Liver (tissue), 7 donors: ENCODE measurements at regions not wholly inside any gene's neighbourhood (a gene's known extent, or its start where the extent isn't known, plus 50 kb on each side); places are given as distances from the start of the nearest gene placed in this dataset.

Experiments
- DNase-seq: peaks from one replicate; pipeline ENCODE4 v3.0.0-alpha.2; 2017; ENCODE audit warnings: low spot score
- H3K27ac ChIP-seq, 2 donors: one replicate each; pipeline ENCODE4 v1.7.0; 2013; ENCODE audit warnings: inconsistent platforms in 2 of 2, low read length in 2 of 2, control low read depth in 1 of 2, low read depth in 1 of 2, mild to moderate bottlenecking in 1 of 2
- H3K27me3 ChIP-seq, 4 donors: one replicate each; pipeline versions ENCODE4 v1.6.1 to v1.7.0; 2013; ENCODE audit warnings: low read length in 3 of 4, inconsistent platforms in 1 of 4, mild to moderate bottlenecking in 1 of 4, moderate library complexity in 1 of 4; ENCODE audit not compliant: control insufficient read depth in 4 of 4, insufficient read depth in 4 of 4
- H3K36me3 ChIP-seq, 4 donors: one replicate each; pipeline versions ENCODE4 v1.6.1 to v1.7.0; 2013; ENCODE audit warnings: low read length in 3 of 4, mild to moderate bottlenecking in 3 of 4, low read depth in 1 of 4, moderate library complexity in 1 of 4; ENCODE audit not compliant: control insufficient read depth in 4 of 4, insufficient read depth in 3 of 4
- H3K4me1 ChIP-seq, 4 donors: one replicate each; pipeline versions ENCODE4 v1.6.1 to v1.7.0; 2013; ENCODE audit warnings: low read length in 3 of 4, mild to moderate bottlenecking in 3 of 4, moderate library complexity in 1 of 4; ENCODE audit not compliant: control insufficient read depth in 4 of 4, insufficient read depth in 4 of 4
- H3K4me3 ChIP-seq, 3 donors: one replicate each; pipeline versions ENCODE4 v1.6.1 to v1.7.0; 2013; ENCODE audit warnings: low read length in 3 of 3, control low read depth in 1 of 3, low read depth in 1 of 3, mild to moderate bottlenecking in 1 of 3
- H3K9ac ChIP-seq, 2 donors: one replicate each; pipeline ENCODE4 v1.7.0; 2013; ENCODE audit warnings: low read length in 2 of 2, mild to moderate bottlenecking in 2 of 2, moderate library complexity in 2 of 2, control low read depth in 1 of 2, low read depth in 1 of 2
- H3K9me3 ChIP-seq, 4 donors: one replicate each; pipeline versions ENCODE4 v1.6.1 to v1.7.0; 2013; ENCODE audit warnings: low read length in 3 of 4; ENCODE audit not compliant: control insufficient read depth in 4 of 4
- EGR1 ChIP-seq, 2 donors: IDR thresholded peaks; 2 replicates each; pipeline ENCODE4 v1.6.1; 2016 to 2018; ENCODE audit warnings: antibody characterized with exemption in 2 of 2, low read depth in 2 of 2
- FOXA2 ChIP-seq: IDR thresholded peaks from 2 replicates; pipeline ENCODE4 v1.6.1; 2016; ENCODE audit warnings: antibody characterized with exemption
- GABPA ChIP-seq, 2 donors: IDR thresholded peaks in 1 of 2; conservative IDR thresholded peaks in 1 of 2; 2 replicates each; pipeline ENCODE4 v1.6.1; 2016; ENCODE audit warnings: antibody characterized with exemption in 2 of 2, mild to moderate bottlenecking in 1 of 2, moderate library complexity in 1 of 2
- HNF4A ChIP-seq, 2 donors: conservative IDR thresholded peaks; 2 replicates each; pipeline ENCODE4 v1.6.1; 2016; ENCODE audit warnings: antibody characterized with exemption in 2 of 2, mild to moderate bottlenecking in 2 of 2
- JUND ChIP-seq, 2 donors: IDR thresholded peaks; 2 replicates each; pipeline ENCODE4 v1.6.1; 2016; ENCODE audit warnings: antibody characterized with exemption in 2 of 2
- MAX ChIP-seq: IDR thresholded peaks from 2 replicates; pipeline ENCODE4 v1.6.1; 2016; ENCODE audit warnings: antibody characterized with exemption
- RAD21 ChIP-seq, 2 donors: IDR thresholded peaks; 2 replicates each; pipeline ENCODE4 v1.6.1; 2016; ENCODE audit warnings: antibody characterized with exemption in 2 of 2, mild to moderate bottlenecking in 2 of 2
- REST ChIP-seq: IDR thresholded peaks from 2 replicates; pipeline ENCODE4 v1.6.1; 2016; ENCODE audit warnings: antibody characterized with exemption, mild to moderate bottlenecking
- RXRA ChIP-seq, 2 donors: IDR thresholded peaks; 2 replicates each; pipeline ENCODE4 v1.6.1; 2017 to 2018; ENCODE audit warnings: antibody characterized with exemption in 2 of 2, mild to moderate bottlenecking in 1 of 2
- SP1 ChIP-seq: IDR thresholded peaks from 2 replicates; pipeline ENCODE4 v1.6.1; 2018; ENCODE audit warnings: antibody characterized with exemption, mild to moderate bottlenecking
- TAF1 ChIP-seq: conservative IDR thresholded peaks from 2 replicates; pipeline ENCODE4 v1.6.1; 2016; ENCODE audit warnings: antibody characterized with exemption, mild to moderate bottlenecking
- WGBS: extraction: QIAGEN DNeasy Blood & Tissue Kit; methylation state at CpG from one replicate; pipeline ENCODE4 v1.1.7; 2013; 5-methylcytosine and 5-hydroxymethylcytosine counted together
- TF ChIP-seq, protein P1 (sequence below): IDR thresholded peaks from 2 replicates; pipeline ENCODE4 v1.6.1; 2016; ENCODE audit warnings: antibody characterized with exemption
- donor health status: healthy.
- donor health status: healthy.
- donor health status: healthy.
- donor health status: healthy.

GRCh38 chr12:94025756-94026155 is 122.6 kb upstream of the PLXNC1 start:
- H3K4me1 ChIP-seq: peaks cover 0 to 3% (median 0%) of the 10 kb centered on the region in 4 donors
- H3K4me3 ChIP-seq: no peak overlapping the region
- H3K9ac ChIP-seq: no peak overlapping the region
- TF ChIP-seq GABPA (IDR thresholded peaks at IDR 0.05 in 1 of 2, conservative IDR thresholded peaks at IDR 0.05 in 1 of 2) (no peak), REST (no peak), HNF4A (conservative IDR thresholded peaks at IDR 0.05) (no peak), RAD21 (IDR thresholded peaks at IDR 0.05) (no peak), FOXA2 (no peak)
- H3K27ac ChIP-seq: no peak overlapping the region
- H3K9me3 ChIP-seq: peaks cover 1 to 10% (median 6%) of the 10 kb centered on the region in 4 donors
- 76% methylated on average over 1 of the region's 1 CpG for WGBS
- H3K27me3 ChIP-seq: no peaks in the 10 kb centered on the region
- no peaks in the 10 kb centered on the region for H3K36me3 ChIP-seq
- DNase-seq: no peak

DNA sequence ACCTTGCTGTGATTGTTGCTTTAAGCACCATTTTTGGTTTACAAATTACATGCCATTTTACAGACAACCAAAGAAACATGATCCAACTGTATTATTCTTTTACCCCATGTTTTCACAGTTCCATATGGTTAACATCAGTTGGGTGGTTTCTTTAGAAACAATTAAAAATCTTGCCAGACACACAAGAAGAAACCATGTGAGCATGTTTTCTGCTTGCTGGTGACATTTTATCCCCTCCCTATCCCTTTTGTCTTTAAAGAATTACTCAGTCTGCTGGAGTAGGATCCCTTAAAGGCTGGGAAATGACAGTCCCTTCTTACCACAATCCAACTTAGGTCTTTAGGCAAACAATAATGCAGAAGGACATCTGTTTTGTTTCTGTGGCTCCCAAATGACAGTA is 121.8 kb upstream of the PLXNC1 start:
- Histone ChIP-seq H3K9ac (no peak overlapping the region), H3K9me3 (peaks cover 1 to 10% (median 6%) of the 10 kb centered on the region in 4 donors), H3K4me1 (peaks cover 0 to 3% (median 0%) of the 10 kb centered on the region in 4 donors), H3K36me3 (no peaks in the 10 kb centered on the region), H3K27me3 (no peaks in the 10 kb centered on the region), H3K4me3 (no peak overlapping the region), H3K27ac (no peak overlapping the region)
- no peak for DNase-seq
- TF ChIP-seq, protein P1, sequence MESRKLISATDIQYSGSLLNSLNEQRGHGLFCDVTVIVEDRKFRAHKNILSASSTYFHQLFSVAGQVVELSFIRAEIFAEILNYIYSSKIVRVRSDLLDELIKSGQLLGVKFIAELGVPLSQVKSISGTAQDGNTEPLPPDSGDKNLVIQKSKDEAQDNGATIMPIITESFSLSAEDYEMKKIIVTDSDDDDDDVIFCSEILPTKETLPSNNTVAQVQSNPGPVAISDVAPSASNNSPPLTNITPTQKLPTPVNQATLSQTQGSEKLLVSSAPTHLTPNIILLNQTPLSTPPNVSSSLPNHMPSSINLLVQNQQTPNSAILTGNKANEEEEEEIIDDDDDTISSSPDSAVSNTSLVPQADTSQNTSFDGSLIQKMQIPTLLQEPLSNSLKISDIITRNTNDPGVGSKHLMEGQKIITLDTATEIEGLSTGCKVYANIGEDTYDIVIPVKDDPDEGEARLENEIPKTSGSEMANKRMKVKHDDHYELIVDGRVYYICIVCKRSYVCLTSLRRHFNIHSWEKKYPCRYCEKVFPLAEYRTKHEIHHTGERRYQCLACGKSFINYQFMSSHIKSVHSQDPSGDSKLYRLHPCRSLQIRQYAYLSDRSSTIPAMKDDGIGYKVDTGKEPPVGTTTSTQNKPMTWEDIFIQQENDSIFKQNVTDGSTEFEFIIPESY: no peak
- no peak for TF ChIP-seq MAX
- TF ChIP-seq TAF1: no peak
- TF ChIP-seq EGR1 (IDR thresholded peaks at IDR 0.05; ENCODE audit: low read depth in 2 of 2): no peak

DNA sequence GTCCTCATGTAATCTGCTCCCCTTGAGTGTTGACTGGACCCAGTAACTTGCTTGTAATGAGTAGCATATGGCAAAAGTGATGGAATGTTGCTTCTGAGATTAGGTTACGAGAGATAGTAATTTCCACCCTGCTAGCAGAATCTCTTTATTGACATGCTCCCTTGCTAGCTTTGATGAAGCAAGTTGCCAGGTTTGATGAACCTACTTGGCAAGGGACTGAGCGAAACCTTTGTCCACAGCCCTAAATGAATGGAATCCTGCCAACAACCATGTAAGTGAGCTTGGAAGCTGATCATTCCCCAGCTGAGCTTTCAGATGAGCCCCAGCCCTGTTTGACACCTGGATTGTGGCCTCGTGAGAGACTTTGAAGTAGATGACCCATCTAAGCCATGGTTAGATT is 120.8 kb upstream of the PLXNC1 start:
- Histone ChIP-seq H3K36me3 (no peaks in the 10 kb centered on the region), H3K4me3 (no peak overlapping the region), H3K27ac (no peak overlapping the region), H3K4me1 (peaks cover 0 to 3% (median 0%) of the 10 kb centered on the region in 4 donors), H3K27me3 (no peaks in the 10 kb centered on the region), H3K9me3 (peaks cover 1 to 10% (median 6%) of the 10 kb centered on the region in 4 donors), H3K9ac (no peak overlapping the region)
- no peak for DNase-seq
- peak; percentile 72 for TF ChIP-seq FOXA2
- peak in 1 of 2 donors; percentile 18 for TF ChIP-seq RAD21 (IDR thresholded peaks at IDR 0.05)
- no peak for TF ChIP-seq REST
- TF ChIP-seq HNF4A (conservative IDR thresholded peaks at IDR 0.05): peak in 1 of 2 donors; percentile 56
- peak; percentile 45 for TF ChIP-seq SP1
- TF ChIP-seq RXRA (IDR thresholded peaks at IDR 0.05): peak; percentile 25 to 34
- TF ChIP-seq JUND (IDR thresholded peaks at IDR 0.05): no peak
- 38% methylated on average over 3 of the region's 3 CpGs for WGBS
